DOHH2 (cell line): ENCODE measurements at regions not wholly inside any gene's neighbourhood (a gene's known extent, or its start where the extent isn't known, plus 50 kb on each side); places are given as distances from the start of the nearest gene placed in this dataset.

ENCODE experiments used
- CTCF ChIP-seq: fragments of 200-600 bp; sonication (generic); IDR thresholded peaks from one replicate; pipeline ENCODE4 v1.5.1; 2014; ENCODE audit warnings: antibody characterized with exemption, mild to moderate bottlenecking, low read depth, low read length; ENCODE audit not compliant: poor library complexity, severe bottlenecking
- EZH2phosphoT487 ChIP-seq: fragments of 200-600 bp; sonication (generic); IDR thresholded peaks from 2 replicates; pipeline ENCODE4 v1.6.1; 2017; ENCODE audit warnings: borderline replicate concordance, mild to moderate bottlenecking, antibody characterized with exemption, low read length, moderate library complexity, mixed read lengths

GRCh38 chr2:203646266-203646864 lies 60.1 kb upstream of the CD28 start:
- no peak for TF ChIP-seq CTCF
- no peak for TF ChIP-seq EZH2phosphoT487
